ENCODE measurements at regions not wholly inside any gene's neighbourhood (a gene's known extent, or its start where the extent isn't known, plus 50 kb on each side); places are given as distances from the start of the nearest gene placed in this dataset.
A peak's percentile ranks its signal among the peaks of the same experiment; 100 is the strongest.

DNA sequence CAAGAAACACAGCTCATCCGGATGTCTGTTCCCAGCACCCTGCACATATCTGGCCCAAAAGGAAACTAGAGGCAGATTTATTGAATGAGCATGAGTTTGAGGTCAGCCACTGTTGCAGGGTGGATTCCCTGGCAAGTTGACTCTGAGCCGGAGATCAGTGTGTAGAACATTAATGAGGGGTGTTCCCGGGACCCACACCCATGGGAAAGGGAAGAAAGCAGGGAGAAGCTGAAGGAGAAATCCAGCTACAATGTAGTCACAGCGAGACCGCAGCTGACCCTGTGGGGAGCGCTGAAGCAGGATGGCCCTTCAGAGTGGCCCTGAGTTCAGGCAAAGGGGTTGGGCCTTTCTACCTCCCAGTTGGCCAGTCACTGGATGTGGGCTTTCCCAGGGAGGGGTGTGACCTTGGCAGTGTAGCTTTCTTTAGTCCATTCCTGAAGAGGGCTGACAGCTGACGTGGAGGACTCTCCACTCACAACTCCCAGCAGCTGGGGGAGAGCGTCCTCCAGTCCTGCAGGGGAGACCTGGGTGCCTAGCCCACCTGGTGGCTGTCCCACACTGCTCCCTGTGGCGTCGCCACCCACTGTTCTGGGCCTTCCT lies 324.2 kb upstream of the ZMIZ1 start:
- DNase-seq: no peak

DNA sequence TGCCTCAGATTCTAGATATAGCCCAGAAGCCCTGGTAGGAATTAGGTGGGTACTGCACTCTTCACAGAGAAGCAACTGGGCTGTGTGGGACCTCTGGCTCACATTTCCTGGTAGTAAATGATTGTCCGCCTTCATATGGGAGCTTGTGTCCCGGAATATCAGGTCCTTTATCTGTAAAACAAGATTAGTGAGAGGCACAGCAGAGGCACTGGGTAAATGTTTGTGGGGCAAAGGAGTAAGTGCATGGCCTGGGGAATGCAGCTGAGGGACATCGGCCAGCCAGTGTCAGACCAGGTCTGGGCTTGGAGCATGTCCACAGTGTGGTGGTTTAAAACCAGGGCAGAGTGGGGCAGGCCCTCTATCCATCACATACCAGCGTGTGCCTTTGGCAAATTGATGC lies 323.3 kb upstream of the ZMIZ1 start:
- no peak for DNase-seq

DNA sequence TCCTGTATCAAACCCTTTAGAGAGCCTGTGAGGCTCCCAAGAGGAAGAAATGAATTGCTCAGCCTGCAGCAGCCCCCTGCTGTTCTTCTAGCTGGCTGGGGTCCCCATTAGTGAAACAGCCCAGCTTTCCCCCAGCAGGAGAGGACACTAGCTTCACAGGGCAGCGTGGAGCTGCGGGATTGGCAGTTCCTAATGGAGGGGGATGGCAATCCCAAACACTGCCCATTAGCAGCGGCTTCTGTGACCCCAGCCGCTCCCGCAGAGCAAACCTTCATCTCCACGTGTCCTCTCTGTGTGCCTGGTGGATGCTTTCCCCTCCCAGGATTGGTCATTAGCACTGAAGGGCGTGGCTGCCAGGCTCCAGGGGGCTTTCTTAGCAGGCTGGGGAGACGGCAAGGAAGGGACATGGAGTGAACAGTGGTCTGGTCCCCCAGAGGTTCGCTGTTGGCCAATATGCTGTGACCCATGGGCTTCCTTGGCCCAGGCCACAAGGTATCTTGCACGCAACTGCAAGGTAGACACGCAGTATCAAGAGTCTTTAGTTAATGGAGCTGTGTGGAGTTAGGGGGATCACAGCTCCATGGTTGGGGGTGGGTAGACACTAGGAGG lies 322.5 kb upstream of the ZMIZ1 start:
- DNase-seq: no peak

DNA sequence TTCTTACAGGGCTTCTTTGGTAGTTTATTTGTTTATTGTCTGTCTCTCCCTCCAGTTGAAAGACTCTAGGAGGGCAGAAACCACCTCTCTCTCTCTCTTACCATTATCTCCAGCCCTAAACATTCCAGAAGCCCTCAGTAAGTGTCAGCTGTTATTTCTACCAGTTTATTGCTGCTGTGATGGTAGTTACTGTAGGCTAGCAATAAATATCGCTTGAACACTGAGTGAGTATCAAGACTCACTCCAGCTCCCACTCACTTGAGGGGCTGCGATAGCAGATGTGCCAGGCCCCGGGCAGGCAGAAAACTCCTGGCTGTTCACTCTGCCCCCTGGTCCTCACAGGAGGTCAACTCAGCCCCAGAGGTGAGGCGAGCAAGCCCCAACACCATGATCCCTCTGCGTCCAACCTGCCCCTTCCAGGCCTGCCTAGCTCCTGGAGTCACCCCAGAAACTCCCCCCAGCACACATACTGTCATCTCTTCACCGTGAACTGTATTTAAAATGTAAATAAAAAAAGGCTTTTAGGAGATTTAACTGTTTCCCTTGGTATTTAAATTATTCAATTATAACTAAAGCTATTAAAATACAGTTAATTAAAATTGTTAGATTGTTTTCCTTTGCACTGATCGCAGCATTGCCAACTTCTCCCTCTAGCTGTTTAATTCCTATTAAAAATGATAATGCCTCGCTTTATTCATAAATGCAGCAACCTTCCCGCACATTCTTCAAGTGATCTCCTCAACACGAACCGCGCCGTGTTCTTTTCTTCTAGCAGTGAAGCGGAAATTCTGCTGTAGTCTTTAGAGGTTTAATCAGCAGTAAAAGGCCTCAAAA lies 321.1 kb upstream of the ZMIZ1 start:
- DNase-seq: no peak

DNA sequence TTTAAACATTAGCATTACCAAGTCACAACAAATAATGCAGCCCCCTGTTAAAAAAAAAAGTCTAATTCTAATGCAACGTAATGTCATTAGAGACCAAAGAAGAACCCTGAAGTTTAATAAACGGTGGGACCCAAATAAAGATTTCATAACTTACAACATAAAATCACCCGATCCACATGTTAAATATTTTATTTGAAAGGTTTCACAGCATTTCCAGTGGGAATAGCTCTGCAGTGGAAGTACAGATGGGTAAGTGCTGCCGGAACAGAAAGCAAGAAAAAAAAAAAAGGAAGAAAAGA lies 320.6 kb upstream of the ZMIZ1 start:
- DNase-seq: no peak

DNA sequence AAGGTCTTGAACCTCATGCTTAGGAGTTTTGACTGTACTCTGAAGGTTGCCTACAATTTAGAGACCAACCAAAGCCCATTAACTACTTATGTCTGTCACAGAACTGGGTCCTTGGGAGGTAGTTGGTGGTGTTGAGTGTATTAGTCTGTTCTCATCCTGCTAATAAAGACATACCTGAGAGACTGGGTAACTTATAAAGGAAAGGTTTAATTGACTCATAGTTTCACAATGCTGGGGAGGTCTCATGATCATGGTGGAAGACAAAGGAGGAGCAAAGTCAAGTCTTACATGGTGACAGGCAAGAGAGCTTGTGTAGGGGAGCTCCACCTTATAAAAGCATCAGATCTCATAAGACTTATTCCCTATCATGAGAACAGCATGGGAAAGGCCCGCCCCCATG lies 319.6 kb upstream of the ZMIZ1 start:
- no peak for DNase-seq

DNA sequence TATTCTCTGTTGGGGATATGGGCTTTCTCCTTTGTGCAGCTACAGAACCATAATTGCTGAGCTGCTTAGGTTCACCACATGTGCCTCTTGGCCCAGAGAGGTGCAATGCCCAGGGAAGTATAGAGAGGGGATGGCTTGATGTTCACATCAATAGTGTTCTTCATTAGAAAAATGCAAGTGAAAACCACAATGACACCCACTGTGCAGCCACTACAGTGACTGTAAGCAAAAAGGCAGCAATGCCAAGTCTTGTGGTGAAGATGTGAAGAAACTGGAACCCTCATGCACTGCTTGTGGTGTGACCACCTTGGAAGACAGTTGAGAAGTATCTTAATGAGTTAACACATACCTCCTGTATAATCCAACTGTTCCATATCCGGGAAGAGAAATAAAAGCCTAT lies 318.9 kb upstream of the ZMIZ1 start:
- no peak for DNase-seq

DNA sequence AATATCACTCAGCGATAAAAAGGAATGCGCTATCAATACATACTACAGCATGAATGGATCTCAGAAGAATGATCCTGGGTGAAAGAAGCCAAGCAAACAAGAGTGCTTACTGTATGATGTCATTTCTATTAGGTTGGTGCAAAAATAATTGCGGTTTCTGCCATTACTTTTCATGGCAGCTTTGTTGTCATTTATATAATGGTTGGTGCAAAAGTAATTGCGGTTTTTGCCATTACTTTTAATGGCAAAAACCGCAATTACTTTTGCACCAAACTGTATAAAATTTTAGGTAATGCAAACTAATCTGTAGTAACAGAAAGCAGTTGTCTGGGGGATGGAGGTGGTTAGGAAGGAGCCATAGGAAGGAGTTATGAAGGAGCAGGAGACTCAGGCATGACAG lies 318.3 kb upstream of the ZMIZ1 start:
- no peak for DNase-seq

DNA sequence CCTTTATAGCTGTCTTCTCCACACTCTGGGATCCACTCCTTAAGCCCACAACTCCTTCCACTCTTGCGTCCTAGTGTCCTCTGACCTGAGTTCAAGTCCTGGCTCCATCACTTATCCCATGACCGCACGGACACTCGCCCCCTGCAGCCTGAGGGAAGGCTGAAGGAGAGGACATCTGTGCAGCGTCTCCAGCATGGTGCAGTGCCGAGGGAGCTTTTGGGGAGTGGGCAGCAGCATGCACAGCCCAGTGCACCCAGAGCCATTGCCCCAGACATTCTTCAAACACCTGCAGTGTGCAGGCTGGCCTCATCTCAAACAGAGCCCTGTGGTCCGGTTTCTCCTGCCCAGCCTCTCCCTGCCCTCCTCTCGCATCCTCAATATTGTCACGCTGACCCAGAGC lies 317.1 kb upstream of the ZMIZ1 start:
- no peak for DNase-seq

DNA sequence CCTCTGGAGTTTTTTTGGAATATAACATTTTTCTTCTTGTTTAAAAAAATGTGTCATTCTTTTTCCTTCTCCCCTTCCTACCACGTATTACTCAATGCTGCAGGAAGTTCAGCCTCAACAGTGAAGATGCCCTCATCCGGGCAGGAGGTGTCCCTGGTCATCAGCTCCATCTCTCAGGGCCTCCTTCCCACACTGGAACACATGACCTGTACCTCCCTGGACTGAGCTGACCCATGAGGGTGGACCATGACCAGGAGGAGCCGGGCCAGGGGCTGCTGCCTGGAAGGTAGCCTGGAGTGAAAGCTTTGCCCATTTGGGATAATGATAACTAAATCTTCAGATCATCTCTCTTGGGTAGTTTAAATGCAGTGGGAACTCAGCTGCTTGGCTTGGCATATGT lies 316.5 kb upstream of the ZMIZ1 start:
- DNase-seq: no peak

DNA sequence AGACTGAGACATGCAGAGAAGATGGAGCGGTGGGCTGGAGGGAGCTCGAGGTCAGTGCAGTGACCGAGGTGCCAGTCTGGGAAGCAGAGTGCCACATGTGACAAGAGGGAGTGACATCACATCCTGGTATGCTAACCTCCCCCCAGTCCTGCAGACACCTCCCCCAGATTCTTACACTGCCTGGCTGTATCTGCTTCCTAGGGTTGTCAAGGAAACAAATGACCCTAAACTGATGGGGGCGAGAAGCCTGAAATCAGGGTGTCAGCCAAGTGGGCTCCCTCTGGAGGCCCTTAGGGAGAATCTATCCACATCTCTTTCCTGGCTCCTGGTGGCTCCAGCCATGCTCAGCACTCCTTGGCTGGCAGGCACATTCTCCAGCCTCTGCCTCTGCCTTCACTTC lies 316.1 kb upstream of the ZMIZ1 start:
- no peak for DNase-seq

DNA sequence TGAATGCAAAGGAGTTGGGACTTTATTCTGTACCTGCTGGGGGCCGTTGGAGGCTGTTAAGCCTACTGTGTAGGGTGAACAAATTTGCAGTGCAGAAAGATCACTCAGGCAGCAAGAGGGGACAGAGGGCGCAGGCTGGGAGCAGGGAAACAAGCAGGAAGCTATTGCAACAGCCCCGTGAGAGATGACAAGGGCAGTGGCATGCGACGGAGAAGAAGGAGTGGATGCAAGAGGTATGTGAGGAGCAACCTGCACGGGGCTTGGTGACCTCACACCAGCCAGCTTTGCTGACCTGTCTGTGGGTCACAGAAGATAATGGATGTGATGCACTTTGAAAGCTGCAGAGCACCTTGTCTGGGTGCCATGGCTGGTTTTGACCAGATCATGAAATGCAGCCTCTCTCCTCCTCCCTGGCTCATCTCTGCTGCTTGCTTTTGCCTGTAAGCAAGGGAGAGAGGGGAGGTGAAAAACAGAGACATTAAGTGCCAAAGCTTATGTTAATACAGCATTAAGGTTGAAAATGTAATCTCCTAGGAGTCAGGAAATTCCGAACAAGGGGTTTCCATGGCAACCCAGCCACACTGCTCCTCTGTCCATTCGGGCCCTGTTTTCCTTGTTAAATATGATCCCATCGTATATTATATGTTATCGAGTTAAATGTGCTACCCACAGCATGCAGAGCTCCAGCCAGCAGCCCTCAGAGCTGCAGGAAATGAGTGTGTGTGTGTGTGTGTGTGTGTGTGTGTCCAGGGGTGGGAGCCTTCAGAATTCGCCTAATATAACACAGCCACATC lies 314.3 kb upstream of the ZMIZ1 start:
- peak; percentile 67 for DNase-seq

DNA sequence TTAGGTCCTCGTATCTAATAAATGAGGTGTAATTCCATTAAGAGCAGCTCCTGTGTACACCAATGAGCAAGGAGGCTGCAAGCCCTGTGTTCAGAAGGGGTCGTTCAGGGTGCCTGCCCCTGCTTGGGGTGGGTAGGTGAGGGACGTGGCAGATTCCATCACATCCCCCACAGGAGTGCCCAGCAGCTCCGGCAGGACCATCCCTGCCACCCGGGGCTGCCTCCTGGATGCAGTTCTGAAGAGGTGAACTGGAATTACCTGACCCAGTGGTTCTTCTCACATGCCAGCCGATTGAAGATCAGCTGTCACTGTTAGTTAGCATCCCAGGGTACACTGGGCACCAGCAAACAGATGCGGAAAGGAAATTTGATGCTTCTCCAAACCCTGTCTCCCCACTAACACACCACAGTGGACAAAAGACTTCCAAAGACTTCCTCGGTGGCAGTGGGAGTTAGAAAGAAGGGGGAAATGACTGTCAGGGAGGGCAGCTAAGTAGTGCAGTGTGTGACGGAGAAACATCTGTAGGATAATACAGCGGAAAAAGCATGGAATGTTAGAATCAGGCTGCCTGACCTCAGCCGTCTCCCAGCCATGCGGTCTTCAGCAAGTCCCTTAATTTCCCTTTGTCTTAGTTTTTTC lies 313.6 kb upstream of the ZMIZ1 start:
- DNase-seq: no peak

DNA sequence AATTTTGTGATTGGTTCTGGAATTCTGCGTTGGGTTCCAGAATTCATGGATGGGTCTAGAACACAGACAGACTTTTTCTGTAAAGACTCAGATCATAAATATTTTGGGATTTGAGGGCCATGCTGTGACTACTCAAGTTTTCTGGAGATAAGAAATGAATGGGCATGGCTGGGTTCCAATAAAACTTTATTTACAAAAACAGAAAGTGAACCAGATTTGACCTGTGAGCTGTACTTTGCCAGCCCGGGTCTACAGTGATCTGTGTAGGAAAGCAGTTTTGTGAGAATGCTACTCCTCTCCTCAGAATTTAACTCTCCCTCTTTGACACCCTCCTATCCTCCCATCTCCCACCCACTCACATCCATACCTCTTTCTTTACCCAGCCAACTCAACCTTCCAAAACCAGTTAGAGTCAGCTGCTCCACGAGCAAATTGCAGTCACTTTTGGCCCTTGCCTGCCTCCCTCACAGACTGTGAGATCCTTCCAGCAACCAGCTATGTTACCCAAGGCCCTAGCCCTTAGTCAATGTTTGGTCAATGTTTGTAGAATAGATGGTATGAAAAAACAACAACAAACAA lies 312.8 kb upstream of the ZMIZ1 start:
- DNase-seq: no peak

DNA sequence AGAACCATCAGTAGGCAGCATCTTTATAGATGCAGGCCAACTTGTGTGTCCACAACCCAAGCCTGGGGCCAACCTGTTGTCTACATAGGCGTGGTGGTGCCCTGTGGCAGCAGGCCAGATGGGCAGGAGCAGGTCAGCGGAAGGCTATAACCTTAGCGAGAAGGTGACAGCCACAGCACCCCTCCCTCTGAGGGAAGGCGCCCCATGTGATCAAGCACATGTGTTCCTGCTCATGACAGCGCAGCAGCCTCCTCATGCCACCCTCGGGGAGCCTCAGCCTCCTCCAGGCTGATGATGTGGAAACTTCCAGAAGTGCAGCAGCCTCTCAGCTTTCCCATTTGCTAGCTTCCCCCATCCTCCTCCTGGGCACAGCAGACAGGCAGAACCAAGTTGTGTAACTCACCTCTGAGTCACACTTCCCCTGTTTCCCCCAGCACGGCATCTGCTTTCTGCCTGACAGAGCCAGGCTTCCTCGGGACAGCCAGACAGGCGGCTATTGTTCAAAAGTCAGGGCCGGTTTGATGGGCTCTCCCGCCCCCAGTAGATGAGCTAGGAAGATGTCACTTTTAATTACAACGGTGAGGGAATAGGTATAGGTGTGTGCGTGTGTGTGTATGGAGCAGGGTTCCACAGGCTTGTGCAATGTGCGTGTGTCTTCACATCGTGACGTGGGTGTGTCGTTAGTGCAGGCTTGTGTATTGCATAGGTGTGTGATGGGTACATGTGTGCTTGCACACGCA lies 312.0 kb upstream of the ZMIZ1 start:
- no peak for DNase-seq

DNA sequence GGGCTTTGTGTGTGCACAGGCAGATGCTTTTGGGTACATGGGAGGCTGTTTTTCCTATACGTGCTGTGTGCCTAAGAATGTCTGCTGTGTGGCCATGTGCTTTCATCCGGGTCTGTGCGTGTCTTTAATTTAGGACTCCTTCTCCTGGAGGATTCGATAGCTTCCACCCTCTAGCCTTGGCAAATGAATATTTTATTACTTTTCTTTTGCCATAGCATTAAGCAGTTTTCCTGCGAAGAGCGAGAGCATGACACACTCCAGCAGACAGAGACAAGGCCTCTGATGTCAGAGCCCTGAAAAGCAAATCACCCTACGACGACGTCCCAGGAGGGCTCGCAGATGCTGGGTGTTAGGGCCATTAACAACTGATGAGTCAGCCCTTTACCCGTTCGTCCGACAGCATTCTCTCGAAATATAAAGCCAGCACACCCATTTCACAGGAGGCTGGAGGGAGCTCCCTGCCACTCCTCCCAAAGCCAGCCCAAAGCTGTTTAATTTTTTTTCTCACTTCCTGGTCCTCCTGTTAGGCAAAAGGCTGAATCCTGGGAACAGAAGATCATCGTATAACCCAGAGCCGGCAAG lies 311.3 kb upstream of the ZMIZ1 start:
- no peak for DNase-seq

DNA sequence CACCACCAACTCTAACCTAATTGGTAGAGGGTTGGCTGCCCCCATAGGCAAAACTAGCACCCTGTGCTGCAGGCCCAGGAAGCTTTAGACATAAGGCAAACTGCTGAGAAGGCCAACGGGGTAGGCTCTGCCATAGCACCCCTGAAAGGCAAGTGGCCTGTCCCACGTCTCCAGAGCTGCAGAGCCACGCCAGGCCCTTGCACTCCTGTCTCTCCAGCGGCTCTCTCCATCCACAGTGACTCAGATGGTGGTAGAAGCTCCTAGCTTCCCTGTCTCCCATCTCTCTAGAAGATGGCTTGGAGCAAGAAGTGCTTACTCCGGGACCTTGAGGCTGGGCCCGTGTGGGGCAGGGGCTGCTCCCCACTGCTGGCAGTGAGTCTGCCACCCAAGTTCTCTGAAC lies 310.6 kb upstream of the ZMIZ1 start:
- DNase-seq: no peak

DNA sequence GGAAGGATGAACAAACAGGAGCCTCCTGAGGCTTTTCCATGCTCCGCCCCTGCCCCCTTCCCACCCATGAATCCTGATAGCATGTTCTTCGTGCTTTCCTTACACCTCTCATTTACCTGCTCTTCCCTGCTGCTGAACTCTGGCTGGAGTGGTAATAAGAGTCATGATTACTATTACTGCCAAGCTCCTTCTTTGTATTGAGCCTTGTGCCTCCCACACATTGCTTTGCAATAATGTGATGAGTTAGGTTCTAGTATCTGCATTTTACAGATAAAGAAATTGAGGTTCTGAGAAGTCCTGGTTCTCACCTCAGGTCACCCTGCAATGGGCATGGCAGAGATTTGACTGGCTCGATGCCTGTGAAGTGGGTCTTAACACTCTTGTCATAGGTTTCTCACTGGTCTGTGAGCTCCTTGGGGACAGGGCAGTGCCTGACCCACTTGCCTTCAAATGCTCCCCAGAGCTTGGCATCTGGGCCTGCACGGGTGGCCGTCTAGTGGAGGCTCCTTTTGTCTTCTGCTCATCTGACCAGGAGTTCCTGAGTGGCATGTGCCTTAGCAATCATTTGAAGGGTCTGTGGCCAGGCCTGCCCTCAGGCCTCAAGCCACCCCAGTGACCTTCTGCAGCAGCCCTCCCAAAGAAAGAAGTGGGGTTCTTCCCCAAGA lies 309.2 kb upstream of the ZMIZ1 start:
- DNase-seq: no peak

DNA sequence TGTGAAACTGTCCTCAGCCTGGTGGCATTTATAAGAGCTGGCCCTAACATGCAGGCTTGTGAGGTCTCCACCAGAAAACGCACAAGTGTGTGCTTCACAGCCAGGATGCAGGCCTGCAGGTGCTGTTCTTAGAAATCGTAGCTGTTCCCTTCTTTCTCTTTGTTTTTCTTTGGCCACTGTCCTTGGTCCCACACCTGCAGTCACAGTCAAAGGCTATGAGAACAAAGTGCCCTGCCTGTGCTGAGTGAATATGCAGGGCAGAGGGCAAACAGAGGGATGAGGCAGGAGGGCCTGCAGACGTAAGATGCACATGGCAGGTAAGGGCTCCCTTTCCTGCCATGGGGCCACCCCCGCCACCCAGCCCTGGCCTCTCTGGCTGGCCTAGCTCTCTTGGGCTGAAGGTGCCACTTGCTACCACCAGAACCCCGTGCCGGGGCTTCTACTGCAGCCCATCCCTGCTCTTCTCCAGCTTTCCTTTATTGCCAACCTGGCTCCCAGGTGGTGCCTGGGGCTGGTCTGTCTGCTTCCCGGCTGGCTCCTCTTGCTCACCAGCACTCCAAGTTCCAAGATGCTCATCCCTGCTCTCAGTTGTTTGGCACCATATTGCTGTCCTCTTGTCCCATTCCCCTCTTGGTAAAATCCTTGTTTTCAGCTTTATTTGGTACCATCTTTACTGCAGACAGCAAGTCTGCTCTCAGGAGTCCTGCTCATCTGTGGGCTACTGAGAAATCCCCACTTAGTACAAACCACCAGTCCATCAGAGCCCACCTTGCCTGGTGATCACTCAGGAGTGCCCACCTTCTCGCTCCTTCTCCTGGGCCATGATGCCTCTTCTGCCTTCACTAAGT lies 308.1 kb upstream of the ZMIZ1 start:
- DNase-seq: no peak

DNA sequence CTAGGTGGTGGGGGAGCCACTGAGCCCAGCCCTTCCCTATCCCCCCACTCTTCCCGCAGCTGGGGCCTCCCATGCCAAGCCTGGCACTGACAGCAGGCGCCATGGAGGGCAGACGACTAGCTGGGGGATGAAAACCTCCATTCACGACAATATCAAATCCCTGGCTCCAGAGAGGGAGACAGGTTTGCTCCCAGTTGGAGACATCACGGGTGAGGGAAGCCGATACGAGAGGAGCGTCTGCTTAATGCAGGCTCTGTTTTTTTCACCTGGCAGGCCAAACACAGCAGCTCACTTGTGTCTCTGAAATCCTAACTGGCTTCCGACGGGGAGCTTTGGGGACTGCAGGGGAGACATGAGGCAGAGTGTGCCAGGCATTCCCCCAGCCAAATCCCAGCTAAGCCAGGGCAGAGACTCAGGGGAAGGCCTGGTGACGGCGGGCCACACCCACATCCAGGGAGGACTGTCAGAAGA lies 307.4 kb upstream of the ZMIZ1 start:
- DNase-seq: no peak
